Coronary artery (tissue), 2 donors: ENCODE measurements at regions not wholly inside any gene's neighbourhood (a gene's known extent, or its start where the extent isn't known, plus 50 kb on each side); places are given as distances from the start of the nearest gene placed in this dataset.

ENCODE experiments used
- DNase-seq: peaks from one replicate; pipeline ENCODE4 v3.0.0-alpha.2; 2017; ENCODE audit warnings: low spot score
- H3K27ac ChIP-seq, 2 donors: fragments of 200-600 bp; sonication (generic); one replicate each; pipeline ENCODE4 v1.5.1; 2016 to 2019
- H3K4me3 ChIP-seq: fragments of 200-600 bp; sonication (generic); 2 replicates; pipeline ENCODE4 v1.5.1; 2016; ENCODE audit warnings: mild to moderate bottlenecking, moderate library complexity
- CTCF ChIP-seq: fragments of 200-600 bp; sonication (generic); IDR thresholded peaks from one replicate; pipeline ENCODE4 v1.5.1; 2019; ENCODE audit warnings: antibody characterized with exemption

- Histone ChIP-seq H3K27ac (no peak overlapping the region), H3K4me3 (no peak overlapping the region)
- no peak for DNase-seq
- no peak for TF ChIP-seq CTCF
These were observed 238.5 kb upstream of the ROPN1 start for GRCh38 chr3:124230432-124230831.

GRCh38 chr3:124230998-124231397 is 239.1 kb upstream of the ROPN1 start:
- no peak overlapping the region for H3K27ac ChIP-seq
- no peak overlapping the region for H3K4me3 ChIP-seq
- no peak for TF ChIP-seq CTCF
- no peak for DNase-seq

- Histone ChIP-seq H3K4me3 (no peak overlapping the region), H3K27ac (no peak overlapping the region)
- DNase-seq: no peak
- no peak for TF ChIP-seq CTCF
These were observed 242.9 kb upstream of the ROPN1 start for GRCh38 chr3:124234852-124235252.

GRCh38 chr3:124235446-124235845 is 243.5 kb upstream of the ROPN1 start:
- no peak for DNase-seq
- TF ChIP-seq CTCF: no peak
- H3K27ac ChIP-seq: peak overlapping the region in 1 of 2 donors; percentile 28
- H3K4me3 ChIP-seq: no peak overlapping the region

GRCh38 chr3:124243177-124243859 is 251.4 kb upstream of the ROPN1 start:
- no peak for DNase-seq

GRCh38 chr3:124246376-124246775 is 254.5 kb upstream of the ROPN1 start:
- Histone ChIP-seq H3K27ac (peak overlapping the region; percentile 78 to 92), H3K4me3 (no peak overlapping the region)
- DNase-seq: no peak
- TF ChIP-seq CTCF: no peak

More at GRCh38 chr3:124243177-124243859, 251.4 kb upstream of the ROPN1 start:
- TF ChIP-seq CTCF: no peak
- H3K4me3 ChIP-seq: no peak overlapping the region
- no peak overlapping the region for H3K27ac ChIP-seq

GRCh38 chr3:124246949-124247348 is 255.0 kb upstream of the ROPN1 start:
- DNase-seq: no peak
- Histone ChIP-seq H3K4me3 (no peak overlapping the region), H3K27ac (peak overlapping the region; percentile 78 to 92)
- TF ChIP-seq CTCF: no peak
